Naive thymus-derived CD8-positive, alpha-beta T cell (primary cell): ENCODE measurements at regions not wholly inside any gene's neighbourhood (a gene's known extent, or its start where the extent isn't known, plus 50 kb on each side); places are given as distances from the start of the nearest gene placed in this dataset.

ENCODE experiments used
- ATAC-seq, 2 donors: fragments of 150-1000 bp; cut with Tn5 transposase in 1 of 2; sonication (Bioruptor Pico), chemical (Tn5 transposase) in 1 of 2; 1 replicate in 1 of 2; 2 replicates in 1 of 2; pipeline ENCODE4 v1.10.0; 2021; ENCODE audit warnings: mild to moderate bottlenecking in 2 of 2, moderate library complexity in 2 of 2
- POLR2A ChIA-PET: fragments of 350-600 bp; sonication (Branson Sonifier 250); formaldehyde crosslinking; loops from one replicate; lab custom pipeline; 2021; ENCODE audit warnings: antibody characterized with exemption; lab: Charles Lee
- DNase-seq, 10 donors: peaks; one replicate each; pipeline versions ENCODE4 v3.0.0 to v3.0.0-alpha.2; 2020 to 2022
- H3K27ac Mint-ChIP-seq, 10 donors: one replicate each; pipeline ENCODE4 v1.8.0; 2020 to 2022; ENCODE audit warnings: mild to moderate bottlenecking in 10 of 10, mixed read lengths in 10 of 10, moderate library complexity in 4 of 10, inconsistent platforms in 1 of 10
- H3K27me3 Mint-ChIP-seq, 5 donors: one replicate each; pipeline ENCODE4 v1.8.0; 2021 to 2022; ENCODE audit warnings: mixed read lengths in 5 of 5
- H3K36me3 Mint-ChIP-seq, 3 donors: one replicate each; pipeline ENCODE4 v1.8.0; 2020 to 2022; ENCODE audit warnings: mixed read lengths in 3 of 3, mild to moderate bottlenecking in 2 of 3, inconsistent platforms in 1 of 3
- H3K4me1 Mint-ChIP-seq, 4 donors: one replicate each; pipeline ENCODE4 v1.8.0; 2021 to 2022; ENCODE audit warnings: mixed read lengths in 4 of 4
- H3K4me3 Mint-ChIP-seq, 10 donors: one replicate each; pipeline ENCODE4 v1.8.0; 2020 to 2022; ENCODE audit warnings: mild to moderate bottlenecking in 10 of 10, mixed read lengths in 10 of 10, moderate library complexity in 6 of 10, inconsistent platforms in 1 of 10
- H3K9me3 Mint-ChIP-seq, 9 donors: one replicate each; pipeline ENCODE4 v1.8.0; 2020 to 2022; ENCODE audit warnings: mixed read lengths in 9 of 9, mild to moderate bottlenecking in 3 of 9, inconsistent platforms in 1 of 9, moderate library complexity in 1 of 9

DNA sequence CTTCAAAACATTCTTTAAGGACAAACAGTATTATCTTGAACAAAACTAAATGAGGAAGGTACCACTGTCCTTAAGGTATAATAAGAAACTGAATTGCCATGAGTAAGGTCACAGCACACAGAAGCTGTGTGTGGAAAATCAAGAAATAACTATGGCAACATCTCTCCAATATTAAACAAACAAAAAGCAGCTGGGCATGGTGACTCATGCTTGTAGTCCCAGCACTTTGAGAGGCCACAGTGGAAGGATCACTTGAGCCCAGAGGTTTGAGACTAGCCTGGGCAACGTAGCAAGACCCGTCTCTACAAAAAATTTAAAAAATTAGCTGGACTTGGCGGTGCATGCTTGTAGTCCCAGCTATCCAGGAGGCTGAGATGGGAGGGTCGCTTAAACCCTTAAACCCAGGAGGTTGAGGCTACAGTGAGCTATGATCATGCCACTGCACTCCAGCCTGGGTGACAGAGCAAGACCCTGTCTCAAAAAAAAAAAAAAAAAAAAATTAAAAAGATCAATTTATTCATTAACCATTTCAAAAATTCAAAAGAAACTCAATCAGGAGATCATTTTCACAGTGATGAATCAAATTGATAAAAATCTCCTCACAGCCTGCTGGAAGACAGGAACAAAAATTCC is 195.4 kb downstream of the SKIDA1 start:
- H3K36me3 Mint-ChIP-seq, result no peaks in the 10 kb centered on the region
- POLR2A ChIA-PET, result no interaction called here

DNA sequence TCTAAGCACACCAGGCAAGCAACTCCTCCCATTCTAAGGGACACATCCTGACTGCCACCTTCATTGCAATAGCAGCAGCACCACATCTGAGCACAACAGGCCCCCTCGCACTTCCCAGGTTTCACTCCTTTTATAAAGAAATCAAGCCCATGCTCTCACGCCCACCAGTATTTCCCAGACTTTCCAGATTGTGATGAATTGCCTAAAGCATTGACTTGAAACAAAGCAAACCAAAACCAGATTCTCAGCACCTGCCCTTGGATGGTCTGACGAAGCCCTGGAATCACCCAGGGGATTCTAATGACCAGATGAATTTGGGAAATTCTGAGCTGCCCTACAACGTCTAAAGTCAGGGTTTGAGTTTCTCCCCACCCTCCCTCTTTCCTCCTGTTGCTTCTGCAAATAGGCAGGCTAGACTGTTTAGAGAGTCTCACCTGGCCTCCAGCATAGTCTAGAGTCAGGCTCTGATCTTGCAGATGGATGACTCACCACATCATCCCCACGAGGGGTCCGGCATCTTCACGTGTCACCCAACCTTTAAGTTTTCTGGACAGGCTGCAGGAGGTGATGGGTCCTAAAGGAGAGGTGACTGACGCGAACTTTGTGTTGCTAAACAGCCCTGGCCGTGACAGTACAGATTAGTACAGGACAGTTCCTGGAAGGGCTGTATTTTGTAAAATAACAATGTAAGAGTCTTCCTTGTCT is 198.0 kb downstream of the SKIDA1 start:
- Mint-ChIP-seq H3K27ac (no peak overlapping the region), H3K27me3 (peaks cover 0 to 18% (median 0%) of the 10 kb centered on the region in 5 donors), H3K4me3 (no peak overlapping the region), H3K4me1 (no peaks in the 10 kb centered on the region), H3K9me3 (no peaks in the 10 kb centered on the region), H3K36me3 (no peaks in the 10 kb centered on the region)
- ATAC-seq, result no peak
- no peak for DNase-seq
- POLR2A ChIA-PET, result no interaction called here

More for the DNA sequence above, 195.4 kb downstream of the SKIDA1 start:
- DNase-seq (no peak), ATAC-seq (no peak)
- Mint-ChIP-seq H3K4me3 (no peak overlapping the region), H3K4me1 (no peaks in the 10 kb centered on the region), H3K27ac (no peak overlapping the region), H3K27me3 (peaks cover 0 to 18% (median 1%) of the 10 kb centered on the region in 5 donors), H3K9me3 (no peaks in the 10 kb centered on the region)

DNA sequence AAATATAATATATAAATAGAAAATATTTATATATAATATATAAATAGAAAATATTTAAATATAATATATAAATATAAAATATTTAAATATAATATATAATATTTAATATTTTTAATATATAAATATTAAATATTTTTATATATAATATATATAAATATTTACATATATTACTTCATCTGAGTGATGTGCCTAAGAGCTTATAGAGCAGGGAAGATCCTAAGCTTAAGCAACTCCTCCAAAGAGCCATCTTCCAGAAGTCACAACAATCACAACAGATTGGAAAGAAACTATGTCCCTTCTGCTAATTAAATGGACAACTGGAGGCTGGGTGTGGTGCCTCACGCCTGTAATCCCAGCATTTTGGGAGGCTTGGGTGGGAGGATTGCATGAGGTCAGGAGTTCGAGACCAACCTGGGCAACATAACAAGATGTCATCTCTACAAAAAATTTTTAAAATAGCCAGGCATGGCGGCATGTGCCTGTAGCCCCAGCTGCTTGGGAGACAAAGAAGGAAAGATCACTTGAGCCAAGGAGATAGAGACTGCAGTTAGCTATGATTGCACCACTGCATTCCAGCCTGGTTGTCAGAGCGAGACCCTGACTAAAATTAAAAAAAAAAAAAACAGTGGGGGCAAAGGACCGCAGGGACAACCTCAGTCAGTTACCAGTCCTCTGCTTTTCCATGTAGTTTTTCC is 198.7 kb downstream of the SKIDA1 start:
- H3K4me1 Mint-ChIP-seq, result no peaks in the 10 kb centered on the region

DNA sequence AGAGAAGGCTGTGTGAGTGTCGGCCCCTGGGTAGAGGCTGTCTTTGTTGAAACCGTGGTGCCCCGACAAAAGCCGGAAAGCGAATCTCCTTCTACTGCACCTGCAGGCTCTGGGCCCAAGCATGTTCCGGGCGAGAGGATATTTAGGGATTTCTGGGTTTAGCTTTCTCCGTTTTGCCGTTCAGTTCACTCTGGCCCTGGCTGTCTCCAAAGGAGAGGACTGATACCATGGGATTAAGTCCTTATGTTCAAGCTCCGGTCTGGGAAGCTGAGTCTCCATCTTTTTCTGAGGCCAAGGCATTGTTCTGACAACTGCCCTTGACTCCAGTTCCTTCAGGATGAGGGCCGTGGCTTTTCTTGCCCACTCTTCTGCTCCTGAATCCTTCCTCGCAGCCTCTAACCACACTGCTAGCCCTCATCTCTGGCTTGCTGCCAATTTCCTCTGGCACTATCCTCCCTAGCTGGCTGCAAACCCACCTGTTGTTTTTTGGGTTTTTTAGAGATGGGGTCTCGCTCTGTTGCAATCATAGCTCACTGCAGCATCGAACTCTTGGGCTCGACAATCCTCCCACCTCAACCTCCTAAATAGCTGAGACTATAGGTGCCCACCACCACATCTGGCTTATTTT is 206.8 kb downstream of the SKIDA1 start:
- DNase-seq (no peak), ATAC-seq (no peak)
- Mint-ChIP-seq H3K4me1 (no peaks in the 10 kb centered on the region), H3K36me3 (peaks cover 0 to 4% (median 0%) of the 10 kb centered on the region in 3 donors), H3K27ac (no peak overlapping the region), H3K9me3 (peaks cover 0 to 5% (median 2%) of the 10 kb centered on the region in 9 donors), H3K4me3 (no peak overlapping the region), H3K27me3 (peaks cover 0 to 12% (median 3%) of the 10 kb centered on the region in 5 donors)
- POLR2A ChIA-PET, result no interaction called here

More for the DNA sequence above, 198.7 kb downstream of the SKIDA1 start:
- no peak overlapping the region for H3K27ac Mint-ChIP-seq
- H3K9me3 Mint-ChIP-seq, result peaks cover 0 to 4% (median 0%) of the 10 kb centered on the region in 9 donors
- POLR2A ChIA-PET, result no interaction called here
- H3K27me3 Mint-ChIP-seq, result peaks cover 0 to 18% (median 0%) of the 10 kb centered on the region in 5 donors
- peaks cover 0 to 2% (median 0%) of the 10 kb centered on the region in 3 donors for H3K36me3 Mint-ChIP-seq
- DNase-seq (no peak), ATAC-seq (no peak)
- no peak overlapping the region for H3K4me3 Mint-ChIP-seq

DNA sequence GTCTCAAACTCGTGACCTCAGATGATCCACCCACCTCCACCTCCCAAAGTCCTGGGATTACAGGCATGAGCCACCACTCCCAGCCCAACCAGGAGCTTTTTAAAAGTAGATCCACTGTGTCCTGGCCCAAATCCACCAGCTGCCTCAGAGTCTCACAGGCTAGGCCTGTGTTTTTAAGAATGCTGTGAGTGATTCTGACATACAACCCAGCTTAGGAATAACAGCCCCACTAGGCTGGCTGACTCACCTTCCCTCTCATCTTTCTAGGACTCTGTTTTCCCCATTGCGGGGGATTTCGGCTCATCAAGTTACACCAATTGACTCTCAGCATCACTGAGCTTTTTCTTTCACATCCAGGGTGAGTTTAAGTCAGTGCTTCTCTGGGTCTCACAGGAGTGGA is 207.6 kb downstream of the SKIDA1 start:
- peaks cover 0 to 5% (median 2%) of the 10 kb centered on the region in 9 donors for H3K9me3 Mint-ChIP-seq
- POLR2A ChIA-PET, result no interaction called here
- ATAC-seq (no peak), DNase-seq (no peak)
- H3K36me3 Mint-ChIP-seq, result peaks cover 0 to 4% (median 0%) of the 10 kb centered on the region in 3 donors
- no peaks in the 10 kb centered on the region for H3K4me1 Mint-ChIP-seq
- no peak overlapping the region for H3K4me3 Mint-ChIP-seq
- H3K27ac Mint-ChIP-seq, result no peak overlapping the region
- peaks cover 0 to 12% (median 3%) of the 10 kb centered on the region in 5 donors for H3K27me3 Mint-ChIP-seq

DNA sequence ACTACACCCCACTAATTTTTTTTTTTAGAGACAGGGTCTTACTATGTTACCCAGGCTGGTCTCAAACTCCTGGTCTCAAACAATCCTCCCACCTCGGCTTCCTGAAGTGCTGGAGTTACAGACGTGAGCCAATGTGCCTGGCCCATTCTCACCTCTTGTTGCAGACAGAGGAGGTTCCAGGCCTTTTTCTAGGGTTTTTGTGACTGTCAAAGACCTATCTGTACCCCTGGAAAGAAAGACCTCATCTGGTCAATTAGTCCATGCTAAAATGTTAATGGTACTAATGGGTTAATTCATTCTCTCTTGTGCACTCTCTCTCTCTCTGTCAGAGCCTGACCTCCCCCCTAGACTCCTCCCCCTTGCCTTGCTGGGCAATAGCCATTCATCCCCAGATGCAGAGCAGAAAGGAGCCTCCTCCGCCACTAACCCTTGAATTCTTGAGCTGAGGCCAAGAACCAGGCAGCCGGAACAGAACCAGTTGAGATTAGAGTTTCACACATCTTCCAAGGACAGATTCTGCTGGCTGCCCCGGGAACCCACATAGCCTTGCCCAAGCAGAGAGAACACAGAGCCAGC is 209.7 kb downstream of the SKIDA1 start:
- H3K9me3 Mint-ChIP-seq, result peaks cover 0 to 2% (median 0%) of the 10 kb centered on the region in 9 donors
- no peaks in the 10 kb centered on the region for H3K4me1 Mint-ChIP-seq
- POLR2A ChIA-PET, result no interaction called here

DNA sequence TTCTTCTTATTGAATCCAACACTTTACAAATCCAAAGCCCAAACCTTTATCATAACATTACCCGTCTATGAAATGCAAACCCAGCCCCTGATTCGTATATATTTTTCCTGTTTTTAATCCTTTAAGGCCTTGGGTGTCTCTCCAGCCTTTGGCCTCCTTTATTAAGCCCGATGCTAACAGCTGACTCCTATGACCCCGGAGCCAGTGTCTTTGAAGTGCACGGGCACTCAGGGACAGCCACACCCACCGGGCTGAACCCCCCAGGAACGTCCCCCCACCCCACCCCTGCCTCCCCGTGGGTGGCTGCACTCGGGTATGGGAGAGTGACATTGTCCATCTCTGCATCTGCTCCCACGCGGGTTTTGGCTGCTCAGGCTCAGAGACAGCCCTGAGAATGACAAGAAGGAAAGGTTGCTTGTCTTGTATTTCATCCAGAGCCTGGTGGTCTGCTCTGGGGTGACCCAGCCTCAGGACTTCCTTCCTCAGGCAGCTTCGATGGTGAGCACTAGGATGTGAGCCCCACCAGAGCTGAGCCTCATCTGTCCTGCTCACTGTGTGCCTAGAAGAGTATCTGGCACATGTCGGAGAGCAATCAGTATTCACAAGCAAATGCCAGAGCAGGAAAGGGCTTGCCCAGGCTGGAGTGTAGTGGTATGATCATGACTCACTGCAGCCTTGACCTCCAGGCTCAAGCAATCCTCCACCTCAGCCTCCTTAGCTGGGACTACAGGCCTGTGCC is 210.4 kb downstream of the SKIDA1 start:
- Mint-ChIP-seq H3K4me3 (no peak overlapping the region), H3K27me3 (peaks cover 1 to 12% (median 3%) of the 10 kb centered on the region in 5 donors), H3K27ac (peak overlapping the region in 1 of 10 donors; percentile 83), H3K9me3 (peaks cover 0 to 2% (median 0%) of the 10 kb centered on the region in 9 donors), H3K36me3 (no peaks in the 10 kb centered on the region), H3K4me1 (no peaks in the 10 kb centered on the region)
- POLR2A ChIA-PET, result no interaction called here
- ATAC-seq, result no peak
- DNase-seq, result no peak

More for the DNA sequence above, 209.7 kb downstream of the SKIDA1 start:
- Mint-ChIP-seq H3K4me3 (no peak overlapping the region), H3K27me3 (peaks cover 1 to 12% (median 3%) of the 10 kb centered on the region in 5 donors), H3K36me3 (no peaks in the 10 kb centered on the region), H3K27ac (peak overlapping the region in 1 of 10 donors; percentile 24)
- ATAC-seq (no peak), DNase-seq (no peak)

DNA sequence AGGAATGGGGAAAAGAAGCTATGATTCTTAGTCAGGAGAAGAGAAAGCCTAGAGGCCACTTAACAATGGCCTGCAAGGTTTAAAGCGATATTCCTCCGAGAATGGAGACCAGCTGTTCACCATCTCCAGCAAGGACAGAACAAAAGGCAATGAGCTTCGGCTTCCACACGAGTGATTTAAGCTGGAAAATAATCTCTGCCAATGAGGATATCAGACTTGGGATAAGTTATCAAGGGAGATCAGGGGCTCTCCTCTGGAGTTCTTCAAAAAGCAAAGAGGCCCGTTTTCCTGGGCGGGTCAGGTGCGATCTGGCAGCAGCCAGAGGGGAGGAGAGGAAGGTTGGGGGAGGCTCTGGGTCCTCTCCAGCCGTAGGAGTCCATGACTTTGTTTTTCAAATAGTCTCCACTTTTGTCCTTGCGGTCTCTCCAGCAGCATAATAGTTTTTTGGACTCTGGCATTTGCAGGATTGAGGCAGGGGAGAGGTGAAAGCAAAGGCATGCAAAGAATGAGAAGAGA is 211.3 kb downstream of the SKIDA1 start:
- POLR2A ChIA-PET, result no interaction called here
- H3K4me3 Mint-ChIP-seq, result no peak overlapping the region
- DNase-seq, result no peak
- H3K36me3 Mint-ChIP-seq, result no peaks in the 10 kb centered on the region
- H3K27me3 Mint-ChIP-seq, result peaks cover under 1 to 9% (median 3%) of the 10 kb centered on the region in 5 donors
- H3K9me3 Mint-ChIP-seq, result no peaks in the 10 kb centered on the region
- H3K4me1 Mint-ChIP-seq, result no peaks in the 10 kb centered on the region
- peak overlapping the region in 1 of 10 donors; percentile 26 for H3K27ac Mint-ChIP-seq
- ATAC-seq, result no peak

DNA sequence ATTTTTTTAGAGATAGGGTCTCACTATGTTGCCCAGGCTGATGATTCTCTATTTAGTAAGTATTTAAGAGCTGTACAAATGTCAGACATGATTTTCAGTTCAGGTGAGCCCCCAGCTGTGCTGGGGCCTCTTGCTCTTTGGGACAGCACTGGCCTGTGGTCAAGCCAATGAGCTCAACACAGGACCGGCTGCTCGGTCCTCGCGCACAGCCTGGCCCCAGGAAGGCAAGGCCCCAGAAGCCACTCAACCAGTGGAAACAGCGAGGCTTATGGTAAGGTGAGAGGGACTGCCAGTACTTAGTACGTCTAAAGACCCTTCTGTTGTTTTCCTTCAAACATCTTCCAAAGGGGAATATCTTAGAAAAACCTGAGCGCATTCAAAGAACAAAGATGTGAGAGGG is 211.8 kb downstream of the SKIDA1 start:
- no peaks in the 10 kb centered on the region for H3K36me3 Mint-ChIP-seq
- POLR2A ChIA-PET, result no interaction called here
- H3K4me1 Mint-ChIP-seq, result no peaks in the 10 kb centered on the region
- no peaks in the 10 kb centered on the region for H3K9me3 Mint-ChIP-seq
- H3K27ac Mint-ChIP-seq, result no peak overlapping the region
- DNase-seq (no peak), ATAC-seq (no peak)
- H3K27me3 Mint-ChIP-seq, result peaks cover 0 to 4% (median 1%) of the 10 kb centered on the region in 5 donors
- no peak overlapping the region for H3K4me3 Mint-ChIP-seq

DNA sequence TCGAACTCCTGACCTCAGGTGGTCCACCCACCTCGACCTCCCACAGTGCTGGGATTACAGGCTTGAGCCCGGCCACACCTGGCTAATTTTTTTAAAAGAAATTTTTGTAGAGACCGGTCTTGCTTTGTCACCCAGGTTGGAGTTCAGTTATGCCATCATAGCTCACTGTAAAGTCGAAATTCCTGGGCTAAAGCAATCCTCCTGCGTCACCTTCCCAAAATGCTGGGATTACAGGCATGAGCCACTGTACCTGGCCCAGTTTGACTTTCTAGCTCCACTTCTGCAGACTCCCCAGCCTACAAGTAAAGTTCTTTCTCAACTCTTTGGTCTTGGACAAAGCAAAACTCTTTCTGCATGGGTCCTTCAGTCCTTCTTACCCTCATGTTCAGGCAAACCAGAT is 214.1 kb downstream of the SKIDA1 start:
- Mint-ChIP-seq H3K36me3 (no peaks in the 10 kb centered on the region), H3K27ac (no peak overlapping the region), H3K4me1 (no peaks in the 10 kb centered on the region), H3K27me3 (peaks cover 0 to 1% (median 0%) of the 10 kb centered on the region in 5 donors), H3K9me3 (no peaks in the 10 kb centered on the region), H3K4me3 (no peak overlapping the region)
- DNase-seq, result no peak
- POLR2A ChIA-PET, result no interaction called here
- no peak for ATAC-seq

DNA sequence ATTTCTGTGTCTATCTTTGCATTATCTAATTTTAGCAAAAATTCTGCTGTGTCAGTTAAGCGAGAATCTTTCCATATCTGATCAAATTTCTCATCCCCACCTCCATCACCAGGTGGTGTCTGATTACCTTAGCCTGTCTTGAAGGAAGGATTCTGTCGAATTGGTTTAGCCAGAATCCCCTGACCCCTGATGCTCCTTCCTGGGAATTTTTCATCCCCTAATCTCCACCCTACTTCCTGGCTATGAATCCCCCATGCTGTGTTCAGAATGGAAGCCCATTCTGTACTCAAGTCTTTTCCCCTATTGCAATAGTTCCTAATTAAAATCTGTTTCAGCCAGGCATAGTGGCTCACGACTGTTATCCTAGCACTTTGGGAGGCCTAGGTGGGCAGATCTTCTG is 216.1 kb downstream of the SKIDA1 start:
- POLR2A ChIA-PET, result no interaction called here
- H3K27me3 Mint-ChIP-seq, result peaks cover 0 to 4% (median 1%) of the 10 kb centered on the region in 5 donors
- no peaks in the 10 kb centered on the region for H3K9me3 Mint-ChIP-seq
- H3K36me3 Mint-ChIP-seq, result no peaks in the 10 kb centered on the region
- H3K4me3 Mint-ChIP-seq, result no peak overlapping the region
- DNase-seq (no peak), ATAC-seq (no peak)
- peak overlapping the region in 1 of 10 donors; percentile 77 for H3K27ac Mint-ChIP-seq
- no peaks in the 10 kb centered on the region for H3K4me1 Mint-ChIP-seq

DNA sequence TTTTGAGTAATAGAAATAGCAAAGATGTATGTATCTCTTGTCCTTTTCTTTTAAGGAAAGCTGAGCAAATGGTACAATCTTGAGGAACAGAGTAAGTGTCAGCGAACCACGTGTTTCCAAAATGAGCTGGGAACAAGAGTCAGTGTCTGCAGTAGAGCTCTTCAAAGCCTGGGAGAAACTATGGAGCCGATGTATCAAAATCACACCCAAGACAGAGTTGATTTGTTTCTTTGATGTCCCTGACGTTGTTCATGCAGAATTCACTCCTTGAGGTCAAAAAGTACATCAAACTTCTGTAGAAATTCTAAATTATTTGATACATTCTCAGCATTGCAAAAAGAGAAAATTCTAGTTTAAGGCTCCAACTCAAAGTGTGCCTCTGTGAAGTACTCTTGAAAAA is 216.5 kb downstream of the SKIDA1 start:
- Mint-ChIP-seq H3K27ac (no peak overlapping the region), H3K4me1 (no peaks in the 10 kb centered on the region), H3K36me3 (no peaks in the 10 kb centered on the region), H3K27me3 (peaks cover 0 to 4% (median 1%) of the 10 kb centered on the region in 5 donors), H3K4me3 (no peak overlapping the region), H3K9me3 (no peaks in the 10 kb centered on the region)
- no peak for DNase-seq
- POLR2A ChIA-PET, result no interaction called here
- ATAC-seq, result no peak
